DOHH2 (cell line): ENCODE measurements at regions not wholly inside any gene's neighbourhood (a gene's known extent, or its start where the extent isn't known, plus 50 kb on each side); places are given as distances from the start of the nearest gene placed in this dataset.

ENCODE experiments used
- H3F3A ChIP-seq: fragments of 200-600 bp; sonication (generic), shearing (Covaris generic); 2 replicates; pipeline ENCODE4 v1.6.0; 2016; ENCODE audit warnings: antibody characterized with exemption, mild to moderate bottlenecking; ENCODE audit not compliant: control insufficient read depth, insufficient read depth
- H3K27ac ChIP-seq: fragments of 200-600 bp; sonication (generic); 2 replicates; pipeline ENCODE4 v1.5.1; 2014; ENCODE audit warnings: low read depth, mild to moderate bottlenecking, low read length, moderate library complexity
- H3K27me3 ChIP-seq: fragments of 200-600 bp; sonication (generic); 2 replicates; pipeline ENCODE4 v1.6.1; 2014; ENCODE audit warnings: mild to moderate bottlenecking, low read length, mixed read lengths; ENCODE audit not compliant: control insufficient read depth
- H3K36me3 ChIP-seq: fragments of 200-600 bp; sonication (generic); 2 replicates; pipeline ENCODE4 v1.6.1; 2014; ENCODE audit warnings: mild to moderate bottlenecking, low read length, moderate library complexity, mixed read lengths; ENCODE audit not compliant: control insufficient read depth
- H3K4me1 ChIP-seq: fragments of 200-600 bp; sonication (generic); 2 replicates; pipeline ENCODE4 v1.6.1; 2014; ENCODE audit warnings: mild to moderate bottlenecking, low read length, mixed read lengths; ENCODE audit not compliant: control insufficient read depth
- H3K4me2 ChIP-seq: fragments of 200-600 bp; sonication (generic); 2 replicates; pipeline ENCODE4 v1.6.0; 2014; ENCODE audit warnings: mild to moderate bottlenecking, low read length, moderate library complexity
- H3K4me3 ChIP-seq: fragments of 200-600 bp; sonication (generic); 2 replicates; pipeline ENCODE4 v1.5.1; 2014; ENCODE audit warnings: mild to moderate bottlenecking, low read length, mixed read lengths
- H3K79me2 ChIP-seq: fragments of 200-600 bp; sonication (generic); 2 replicates; pipeline ENCODE4 v1.6.1; 2014; ENCODE audit warnings: mild to moderate bottlenecking, low read length, mixed read lengths; ENCODE audit not compliant: control insufficient read depth
- H3K9me2 ChIP-seq: fragments of 200-600 bp; sonication (generic); replicated peaks from 2 replicates; pipeline ENCODE4 v1.6.1; 2014; ENCODE audit warnings: mild to moderate bottlenecking, low read length, mixed read lengths; ENCODE audit not compliant: control insufficient read depth
- H3K9me3 ChIP-seq: fragments of 200-600 bp; sonication (generic); 2 replicates; pipeline ENCODE4 v1.6.1; 2014; ENCODE audit warnings: antibody characterized with exemption, low read length, mixed read lengths; ENCODE audit not compliant: control insufficient read depth, insufficient read depth
- H4K20me1 ChIP-seq: fragments of 200-600 bp; sonication (generic); 2 replicates; pipeline ENCODE4 v1.6.0; 2014; ENCODE audit warnings: low read depth, mild to moderate bottlenecking, antibody characterized with exemption, low read length, moderate library complexity; ENCODE audit not compliant: control insufficient read depth, insufficient read depth
- EZH2phosphoT487 ChIP-seq: fragments of 200-600 bp; sonication (generic); IDR thresholded peaks from 2 replicates; pipeline ENCODE4 v1.6.1; 2017; ENCODE audit warnings: borderline replicate concordance, mild to moderate bottlenecking, antibody characterized with exemption, low read length, moderate library complexity, mixed read lengths
- TF ChIP-seq, protein P1 (sequence below): fragments of 200-600 bp; sonication (generic); IDR thresholded peaks from one replicate; pipeline ENCODE4 v1.5.1; 2014; ENCODE audit warnings: antibody characterized with exemption, mild to moderate bottlenecking, low read depth, low read length; ENCODE audit not compliant: poor library complexity, severe bottlenecking

DNA sequence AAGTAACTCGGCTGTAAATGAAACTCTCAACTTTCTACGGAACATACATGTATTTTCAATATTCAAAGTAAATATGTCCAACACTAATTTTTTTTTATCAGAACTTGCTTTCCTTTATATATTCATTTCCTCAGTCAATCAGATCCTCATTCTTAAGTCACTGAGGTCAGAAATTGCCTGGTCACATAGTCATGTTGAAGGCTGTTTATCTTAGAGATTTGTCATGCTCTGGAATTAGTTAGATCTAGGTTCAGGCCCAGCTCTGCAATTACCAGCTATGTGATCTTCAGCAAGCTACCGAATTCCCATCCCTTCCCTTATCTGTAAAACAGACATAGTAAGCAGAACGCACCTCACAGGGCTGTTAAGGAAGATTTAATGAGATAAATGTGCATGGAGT lies 228.8 kb downstream of the SPCS3 start:
- Histone ChIP-seq H3F3A (no peaks in the 10 kb centered on the region), H3K9me2 (no peaks in the 10 kb centered on the region), H3K27ac (no peak overlapping the region), H3K4me3 (no peak overlapping the region), H3K36me3 (no peaks in the 10 kb centered on the region), H3K4me2 (no peak overlapping the region), H3K9me3 (no peaks in the 10 kb centered on the region), H3K79me2 (no peaks in the 10 kb centered on the region), H4K20me1 (no peaks in the 10 kb centered on the region), H3K4me1 (no peaks in the 10 kb centered on the region), H3K27me3 (no peaks in the 10 kb centered on the region; the same call in 1 of the 2 replicates)
- no peak for TF ChIP-seq EZH2phosphoT487
- TF ChIP-seq, protein P1, sequence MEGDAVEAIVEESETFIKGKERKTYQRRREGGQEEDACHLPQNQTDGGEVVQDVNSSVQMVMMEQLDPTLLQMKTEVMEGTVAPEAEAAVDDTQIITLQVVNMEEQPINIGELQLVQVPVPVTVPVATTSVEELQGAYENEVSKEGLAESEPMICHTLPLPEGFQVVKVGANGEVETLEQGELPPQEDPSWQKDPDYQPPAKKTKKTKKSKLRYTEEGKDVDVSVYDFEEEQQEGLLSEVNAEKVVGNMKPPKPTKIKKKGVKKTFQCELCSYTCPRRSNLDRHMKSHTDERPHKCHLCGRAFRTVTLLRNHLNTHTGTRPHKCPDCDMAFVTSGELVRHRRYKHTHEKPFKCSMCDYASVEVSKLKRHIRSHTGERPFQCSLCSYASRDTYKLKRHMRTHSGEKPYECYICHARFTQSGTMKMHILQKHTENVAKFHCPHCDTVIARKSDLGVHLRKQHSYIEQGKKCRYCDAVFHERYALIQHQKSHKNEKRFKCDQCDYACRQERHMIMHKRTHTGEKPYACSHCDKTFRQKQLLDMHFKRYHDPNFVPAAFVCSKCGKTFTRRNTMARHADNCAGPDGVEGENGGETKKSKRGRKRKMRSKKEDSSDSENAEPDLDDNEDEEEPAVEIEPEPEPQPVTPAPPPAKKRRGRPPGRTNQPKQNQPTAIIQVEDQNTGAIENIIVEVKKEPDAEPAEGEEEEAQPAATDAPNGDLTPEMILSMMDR = no peak

DNA sequence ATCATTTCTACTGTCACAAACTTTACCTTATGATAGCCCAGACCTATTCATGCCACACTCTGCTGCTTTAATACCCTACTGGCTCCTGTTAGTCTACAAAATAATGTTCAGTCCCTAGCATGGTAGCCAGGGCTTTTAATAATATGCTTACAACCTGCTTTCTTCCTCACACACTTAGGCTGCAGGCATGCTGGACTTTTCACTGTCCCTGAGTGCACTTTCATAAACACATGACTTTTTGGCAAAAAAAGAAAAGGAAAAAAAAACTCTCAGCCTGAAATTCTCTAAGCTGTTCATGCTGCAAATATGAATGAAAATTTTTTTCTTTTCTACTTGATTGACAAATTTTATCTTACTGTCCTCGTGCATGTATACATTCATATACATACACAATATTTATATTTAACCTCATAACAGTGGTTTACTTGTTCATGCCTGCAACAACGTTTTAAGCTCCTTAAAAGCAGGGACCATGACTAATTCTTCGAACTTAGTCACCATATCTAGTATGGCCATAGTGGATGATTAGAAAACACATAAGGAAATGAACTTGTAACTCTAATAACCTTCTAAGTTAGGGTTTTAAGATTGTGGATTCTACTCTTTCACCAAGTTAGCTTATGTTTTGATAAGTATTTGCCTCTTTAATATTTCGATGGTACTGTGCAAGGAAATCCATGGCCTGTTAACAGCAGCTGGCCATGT lies 229.5 kb downstream of the SPCS3 start:
- H3K27me3 ChIP-seq = no peaks in the 10 kb centered on the region; the same call in 1 of the 2 replicates
- H3F3A ChIP-seq = no peaks in the 10 kb centered on the region
- H3K4me2 ChIP-seq = no peak overlapping the region
- H3K4me3 ChIP-seq = no peak overlapping the region
- H3K9me2 ChIP-seq = no peaks in the 10 kb centered on the region
- H3K27ac ChIP-seq = no peak overlapping the region
- no peaks in the 10 kb centered on the region for H3K9me3 ChIP-seq
- H3K36me3 ChIP-seq = no peaks in the 10 kb centered on the region
- no peaks in the 10 kb centered on the region for H4K20me1 ChIP-seq
- H3K4me1 ChIP-seq = no peaks in the 10 kb centered on the region
- TF ChIP-seq EZH2phosphoT487 = no peak
- TF ChIP-seq, protein P1 = no peak
- no peaks in the 10 kb centered on the region for H3K79me2 ChIP-seq

DNA sequence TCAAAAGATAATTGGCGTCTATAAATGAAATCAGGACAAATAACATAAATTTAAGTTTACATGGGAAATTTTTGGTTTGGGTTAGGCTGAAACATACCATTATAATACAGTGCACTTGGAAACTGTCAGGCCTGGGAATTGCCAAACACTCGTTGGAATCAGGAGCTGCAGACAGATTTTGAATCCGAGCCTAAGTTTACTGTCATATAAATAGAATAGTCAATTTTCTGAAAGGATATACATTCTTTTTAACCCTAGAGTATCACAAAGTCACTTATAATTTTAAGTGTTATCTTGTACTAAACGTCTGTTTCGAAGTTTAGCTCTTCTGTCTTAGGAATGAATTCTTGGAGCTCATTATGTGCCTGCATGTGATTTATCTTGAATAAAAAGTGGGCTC lies 234.1 kb downstream of the VEGFC start:
- TF ChIP-seq, protein P1 = no peak
- no peak for TF ChIP-seq EZH2phosphoT487
- H4K20me1 ChIP-seq = no peaks in the 10 kb centered on the region
- no peaks in the 10 kb centered on the region for H3K4me1 ChIP-seq
- no peaks in the 10 kb centered on the region for H3F3A ChIP-seq
- H3K4me2 ChIP-seq = no peak overlapping the region
- H3K9me3 ChIP-seq = no peaks in the 10 kb centered on the region
- H3K9me2 ChIP-seq = no peaks in the 10 kb centered on the region
- H3K36me3 ChIP-seq = no peaks in the 10 kb centered on the region
- no peaks in the 10 kb centered on the region for H3K79me2 ChIP-seq
- no peaks in the 10 kb centered on the region for H3K27me3 ChIP-seq
- H3K27ac ChIP-seq = no peak overlapping the region
- no peak overlapping the region for H3K4me3 ChIP-seq
